Small intestine (tissue), 7 donors: ENCODE measurements at regions not wholly inside any gene's neighbourhood (a gene's known extent, or its start where the extent isn't known, plus 50 kb on each side); places are given as distances from the start of the nearest gene placed in this dataset.
"Not testable (repeated sequence)": the region's sequence is repeated elsewhere in the genome, so short reads cannot be mapped to it uniquely, and the experiment has no call there.

Source experiments
- DNase-seq, 2 donors: peaks; one replicate each; pipeline versions ENCODE4 v3.0.0 to v3.0.0-alpha.2; 2013
- FAIRE-seq: peaks from 2 replicates; lab custom pipeline; 2012; peaks lifted over from hg19 to GRCh38; lab: Jason Lieb, UNC
- H3K27ac ChIP-seq, 3 donors: one replicate each; pipeline ENCODE4 v1.5.1; 2013; ENCODE audit warnings: low read length in 2 of 3, mild to moderate bottlenecking in 2 of 3, control low read depth in 1 of 3, inconsistent platforms in 1 of 3, low read depth in 1 of 3, moderate library complexity in 1 of 3
- H3K27me3 ChIP-seq, 3 donors: one replicate each; pipeline ENCODE4 v1.6.1; 2013; ENCODE audit warnings: low read length in 3 of 3, inconsistent platforms in 1 of 3; ENCODE audit not compliant: control insufficient read depth in 3 of 3, insufficient read depth in 3 of 3
- H3K36me3 ChIP-seq, 3 donors: one replicate each; pipeline ENCODE4 v1.6.1; 2013; ENCODE audit warnings: low read length in 3 of 3, inconsistent platforms in 1 of 3, low read depth in 1 of 3, mild to moderate bottlenecking in 1 of 3, moderate library complexity in 1 of 3; ENCODE audit not compliant: control insufficient read depth in 3 of 3, insufficient read depth in 2 of 3
- H3K4me1 ChIP-seq, 3 donors: one replicate each; pipeline ENCODE4 v1.6.1; 2013; ENCODE audit warnings: low read length in 2 of 3, inconsistent platforms in 1 of 3, low read depth in 1 of 3, mild to moderate bottlenecking in 1 of 3, moderate library complexity in 1 of 3; ENCODE audit not compliant: control insufficient read depth in 3 of 3, insufficient read depth in 2 of 3
- H3K4me3 ChIP-seq, 3 donors: one replicate each; pipeline ENCODE4 v1.5.1; 2013; ENCODE audit warnings: low read length in 3 of 3, control low read depth in 1 of 3, inconsistent platforms in 1 of 3, low read depth in 1 of 3, mild to moderate bottlenecking in 1 of 3, moderate library complexity in 1 of 3
- H3K9me3 ChIP-seq, 2 donors: one replicate each; pipeline ENCODE4 v1.6.1; 2013; ENCODE audit warnings: low read depth in 1 of 2, low read length in 1 of 2; ENCODE audit not compliant: control insufficient read depth in 2 of 2, insufficient read depth in 1 of 2
- WGBS, 3 donors: extraction: QIAGEN DNeasy Blood & Tissue Kit; methylation state at CpG; one replicate each; pipeline ENCODE4 v1.1.7; 2013; 5-methylcytosine and 5-hydroxymethylcytosine counted together
- donor health status: healthy with polysubstance abuse.
- donor health status: control.
- donor health status: control.
- donor health status: Bipolar disorder and iron deficiency.
- donor health status: healthy.

GRCh38 chr4:71866212-71866885, 82.5 kb upstream of the GC start:
- DNase-seq, result no peak
- Histone ChIP-seq H3K4me3 (no peak overlapping the region), H3K36me3 (no peaks in the 10 kb centered on the region), H3K27me3 (no peaks in the 10 kb centered on the region), H3K27ac (no peak overlapping the region), H3K9me3 (peaks cover 0 to 22% of the 10 kb centered on the region in 2 donors), H3K4me1 (no peaks in the 10 kb centered on the region)
- 84 to 96% (median 86%) methylated on average over 4 of the region's 4 CpGs for WGBS, 3 donors
- FAIRE-seq, result no peak

GRCh38 chr4:71867598-71867997, 83.7 kb upstream of the GC start:
- FAIRE-seq (no peak), DNase-seq (no peak)
- Histone ChIP-seq H3K9me3 (peaks cover 0 to 20% of the 10 kb centered on the region in 2 donors), H3K27me3 (no peaks in the 10 kb centered on the region), H3K36me3 (no peaks in the 10 kb centered on the region), H3K4me1 (no peaks in the 10 kb centered on the region), H3K4me3 (no peak overlapping the region), H3K27ac (no peak overlapping the region)
- 81 to 93% (median 90%) methylated on average over 1 of the region's 1 CpG for WGBS, 3 donors

GRCh38 chr4:71870456-71870855, 86.6 kb upstream of the GC start:
- Histone ChIP-seq H3K9me3 (no peaks in the 10 kb centered on the region), H3K27ac (no peak overlapping the region), H3K4me1 (no peaks in the 10 kb centered on the region), H3K27me3 (no peaks in the 10 kb centered on the region), H3K36me3 (no peaks in the 10 kb centered on the region), H3K4me3 (no peak overlapping the region)
- DNase-seq, result peak in 1 of 2 donors; percentile 62
- 46 to 70% (median 61%) methylated on average over 5 of the region's 5 CpGs for WGBS, 3 donors
- no peak for FAIRE-seq

- Histone ChIP-seq H3K4me3 (no peak overlapping the region), H3K27ac (no peak overlapping the region), H3K27me3 (no peaks in the 10 kb centered on the region), H3K4me1 (no peaks in the 10 kb centered on the region), H3K36me3 (no peaks in the 10 kb centered on the region), H3K9me3 (no peaks in the 10 kb centered on the region)
- 92 to 94% (median 92%) methylated on average over 4 of the region's 4 CpGs for WGBS, 3 donors
- no peak for DNase-seq
- no peak for FAIRE-seq
These were observed 88.3 kb upstream of the GC start for GRCh38 chr4:71872221-71872620.

- 80 to 86% (median 85%) methylated on average over 4 of the region's 4 CpGs for WGBS, 3 donors
- FAIRE-seq, result no peak
These were observed 89.0 kb upstream of the GC start for GRCh38 chr4:71872767-71873415.

GRCh38 chr4:71878376-71878775, 94.5 kb upstream of the GC start:
- no peaks in the 10 kb centered on the region for H3K4me1 ChIP-seq
- H3K27me3 ChIP-seq, result no peaks in the 10 kb centered on the region
- no peak overlapping the region for H3K27ac ChIP-seq
- H3K36me3 ChIP-seq, result no peaks in the 10 kb centered on the region
- 67 to 73% (median 67%) methylated on average over 2 of the region's 2 CpGs for WGBS, 3 donors
- FAIRE-seq (no peak), DNase-seq (no peak)
- no peak overlapping the region for H3K4me3 ChIP-seq
- no peaks in the 10 kb centered on the region for H3K9me3 ChIP-seq

More at GRCh38 chr4:71872767-71873415, 89.0 kb upstream of the GC start:
- no peaks in the 10 kb centered on the region for H3K9me3 ChIP-seq
- no peaks in the 10 kb centered on the region for H3K27me3 ChIP-seq
- no peak overlapping the region for H3K27ac ChIP-seq
- H3K4me1 ChIP-seq, result no peaks in the 10 kb centered on the region
- no peaks in the 10 kb centered on the region for H3K36me3 ChIP-seq
- no peak for DNase-seq
- no peak overlapping the region for H3K4me3 ChIP-seq

GRCh38 chr4:71882113-71882841, 98.4 kb upstream of the GC start:
- Histone ChIP-seq H3K4me1 (no peaks in the 10 kb centered on the region), H3K9me3 (no peaks in the 10 kb centered on the region), H3K27ac (no peak overlapping the region), H3K4me3 (no peak overlapping the region), H3K36me3 (no peaks in the 10 kb centered on the region), H3K27me3 (no peaks in the 10 kb centered on the region)
- DNase-seq (no peak), FAIRE-seq (no peak)
- 73 to 79% (median 77%) methylated on average over 6 of the region's 6 CpGs for WGBS, 3 donors

GRCh38 chr4:71900366-71900765, 116.5 kb upstream of the GC start:
- H3K36me3 ChIP-seq, DNase-seq, H3K27ac ChIP-seq, H3K27me3 ChIP-seq, H3K4me3 ChIP-seq, FAIRE-seq, H3K9me3 ChIP-seq, H3K4me1 ChIP-seq: not testable (repeated sequence)
- WGBS, 3 donors, result 67 to 88% (median 77%) methylated on average over 5 of the region's 5 CpGs
